WTC11 (cell line): ENCODE measurements at regions not wholly inside any gene's neighbourhood (a gene's known extent, or its start where the extent isn't known, plus 50 kb on each side); places are given as distances from the start of the nearest gene placed in this dataset.

Experiments used
- ATAC-seq: fragments of 200-7000 bp; cut with Tn5 transposase; 2 replicates; pipeline ENCODE4 v1.10.0; 2021; ENCODE audit warnings: mild to moderate bottlenecking, moderate library complexity
- CTCF ChIA-PET: fragments of 300-600 bp; sonication (Branson Sonifier 250); formaldehyde crosslinking; loops from one replicate; lab custom pipeline; 2021; ENCODE audit warnings: antibody characterized with exemption; lab: Charles Lee
- POLR2A ChIA-PET: fragments of 350-600 bp; sonication (Branson Sonifier 250); formaldehyde crosslinking; loops from one replicate; lab custom pipeline; 2021; ENCODE audit warnings: antibody characterized with exemption; lab: Charles Lee
- DNase-seq: peaks from one replicate; pipeline ENCODE4 v3.0.0; 2021; ENCODE audit warnings: low spot score
- H3K27ac Mint-ChIP-seq: 2 replicates; pipeline ENCODE4 v1.8.0; 2021; ENCODE audit warnings: mixed read lengths
- H3K27me3 Mint-ChIP-seq: 2 replicates; pipeline ENCODE4 v1.8.0; 2021; ENCODE audit warnings: low read depth, mild to moderate bottlenecking, moderate library complexity, mixed read lengths
- H3K36me3 Mint-ChIP-seq: 2 replicates; pipeline ENCODE4 v1.8.0; 2021; ENCODE audit warnings: mixed read lengths
- H3K4me1 Mint-ChIP-seq: 2 replicates; pipeline ENCODE4 v1.8.0; 2022; ENCODE audit warnings: mixed read lengths
- H3K4me3 Mint-ChIP-seq: 2 replicates; pipeline ENCODE4 v1.8.0; 2021; ENCODE audit warnings: mild to moderate bottlenecking, moderate library complexity, mixed read lengths
- H3K9me3 Mint-ChIP-seq: 2 replicates; pipeline ENCODE4 v1.8.0; 2021; ENCODE audit warnings: mixed read lengths
- AR ChIP-seq: fragments of 250-450 bp; sonication (Bioruptor Pico); IDR thresholded peaks from 2 replicates; pipeline ENCODE4 v1.9.0; 2021; ENCODE audit warnings: mild to moderate bottlenecking
- E2F1 ChIP-seq: sonication (generic); formaldehyde crosslinking; IDR thresholded peaks from 2 replicates; pipeline ENCODE4 v1.8.0; 2022; ENCODE audit warnings: mild to moderate bottlenecking, missing genetic modification reagents
- ESRRA ChIP-seq: sonication (generic); formaldehyde crosslinking; IDR thresholded peaks from 2 replicates; pipeline ENCODE4 v1.8.1; 2022; ENCODE audit warnings: mild to moderate bottlenecking, missing genetic modification reagents, borderline replicate concordance
- ETV6 ChIP-seq: sonication (generic); formaldehyde crosslinking; IDR thresholded peaks from 2 replicates; pipeline ENCODE4 v1.8.1; 2022; ENCODE audit warnings: mild to moderate bottlenecking, missing genetic modification reagents
- FOXP4 ChIP-seq: sonication (generic); formaldehyde crosslinking; IDR thresholded peaks from 2 replicates; pipeline ENCODE4 v1.8.0; 2022; ENCODE audit warnings: mild to moderate bottlenecking, missing genetic modification reagents
- HMGA2 ChIP-seq: fragments of 250-450 bp; sonication (Bioruptor Pico); IDR thresholded peaks from 2 replicates; pipeline ENCODE4 v1.4.0; 2021; ENCODE audit warnings: mild to moderate bottlenecking, moderate library complexity
- HMGXB4 ChIP-seq: sonication (generic); formaldehyde crosslinking; IDR thresholded peaks from 2 replicates; pipeline ENCODE4 v1.8.1; 2023; ENCODE audit warnings: mild to moderate bottlenecking, moderate library complexity, missing genetic modification reagents
- IRF2 ChIP-seq: sonication (generic); formaldehyde crosslinking; IDR thresholded peaks from 2 replicates; pipeline ENCODE4 v1.8.0; 2022; ENCODE audit warnings: low read depth, missing genetic modification reagents, borderline replicate concordance
- JAZF1 ChIP-seq: fragments of 250-450 bp; sonication (Bioruptor Pico); IDR thresholded peaks from 2 replicates; pipeline ENCODE4 v1.9.0; 2021; ENCODE audit warnings: moderate library complexity, mild to moderate bottlenecking, inconsistent platforms
- MXD4 ChIP-seq: fragments of 250-450 bp; sonication (Bioruptor Pico); IDR thresholded peaks from 2 replicates; pipeline ENCODE4 v1.8.0; 2021; ENCODE audit warnings: mild to moderate bottlenecking, moderate library complexity, borderline replicate concordance
- NR3C1 ChIP-seq: sonication (generic); formaldehyde crosslinking; conservative IDR thresholded peaks from 2 replicates; pipeline ENCODE4 v1.8.1; 2023; ENCODE audit warnings: low read depth, mild to moderate bottlenecking, missing genetic modification reagents
- PREB ChIP-seq: sonication (generic); formaldehyde crosslinking; IDR thresholded peaks from 2 replicates; pipeline ENCODE4 v1.8.1; 2022; ENCODE audit warnings: mild to moderate bottlenecking, missing genetic modification reagents, moderate library complexity, borderline replicate concordance
- SP1 ChIP-seq: sonication (generic); formaldehyde crosslinking; conservative IDR thresholded peaks from 2 replicates; pipeline ENCODE4 v1.8.1; 2022; ENCODE audit warnings: missing genetic modification reagents
- USF1 ChIP-seq: sonication (generic); formaldehyde crosslinking; IDR thresholded peaks from 2 replicates; pipeline ENCODE4 v1.8.0; 2022; ENCODE audit warnings: mild to moderate bottlenecking, missing genetic modification reagents
- USF2 ChIP-seq: sonication (generic); formaldehyde crosslinking; IDR thresholded peaks from 2 replicates; pipeline ENCODE4 v1.8.1; 2023; ENCODE audit warnings: mild to moderate bottlenecking, missing genetic modification reagents, moderate library complexity
- ZNF219 ChIP-seq: sonication (generic); formaldehyde crosslinking; IDR thresholded peaks from 2 replicates; pipeline ENCODE4 v1.8.0; 2023; ENCODE audit warnings: missing genetic modification reagents, mild to moderate bottlenecking, borderline replicate concordance
- ZNF317 ChIP-seq: sonication (generic); formaldehyde crosslinking; IDR thresholded peaks from 2 replicates; pipeline ENCODE4 v1.8.1; 2023; ENCODE audit warnings: low read depth, mild to moderate bottlenecking, moderate library complexity, missing genetic modification reagents, borderline replicate concordance
- ZSCAN18 ChIP-seq: fragments of 250-450 bp; sonication (Bioruptor Pico); IDR thresholded peaks from 2 replicates; pipeline ENCODE4 v2.1.2; 2022; ENCODE audit warnings: mild to moderate bottlenecking, moderate library complexity

- DNase-seq (no peak), ATAC-seq (no peak)
- CTCF ChIA-PET, result no interaction called here
- Mint-ChIP-seq H3K27me3 (no peaks in the 10 kb centered on the region; the same call in 1 of the 2 replicates), H3K4me3 (no peak overlapping the region), H3K9me3 (peaks cover 10% of the 10 kb centered on the region), H3K27ac (no peak overlapping the region), H3K36me3 (no peaks in the 10 kb centered on the region), H3K4me1 (no peaks in the 10 kb centered on the region)
- POLR2A ChIA-PET, result no interaction called here
- TF ChIP-seq SP1 (CRISPR knock-in tag), result no peak
- TF ChIP-seq ESRRA, result no peak
- no peak for TF ChIP-seq FOXP4 (CRISPR knock-in tag)
- TF ChIP-seq USF2 (CRISPR knock-in tag), result no peak
- no peak for TF ChIP-seq PREB (CRISPR knock-in tag)
- TF ChIP-seq HMGXB4 (CRISPR knock-in tag), result no peak
- no peak for TF ChIP-seq MXD4 (CRISPR knock-in tag)
- no peak for TF ChIP-seq NR3C1 (CRISPR knock-in tag)
- no peak for TF ChIP-seq USF1 (CRISPR knock-in tag)
- no peak for TF ChIP-seq IRF2
- TF ChIP-seq E2F1 (CRISPR knock-in tag), result no peak
- TF ChIP-seq AR (CRISPR knock-in tag), result no peak
- TF ChIP-seq ZNF317 (CRISPR knock-in tag), result no peak
- TF ChIP-seq ZNF219, result no peak
- no peak for TF ChIP-seq HMGA2 (CRISPR knock-in tag)
- no peak for TF ChIP-seq ETV6 (CRISPR knock-in tag)
- TF ChIP-seq JAZF1 (CRISPR knock-in tag), result no peak
- TF ChIP-seq ZSCAN18, result no peak
These were observed 68.1 kb downstream of the HTR5A start for GRCh38 chr7:155138204-155138603.
